HG03159 (cell line): ENCODE measurements at regions not wholly inside any gene's neighbourhood (a gene's known extent, or its start where the extent isn't known, plus 50 kb on each side); places are given as distances from the start of the nearest gene placed in this dataset.
A peak's percentile ranks its signal among the peaks of the same experiment; 100 is the strongest.
"Not testable (repeated sequence)": the region's sequence is repeated elsewhere in the genome, so short reads cannot be mapped to it uniquely, and the experiment has no call there.

Experiments
- ATAC-seq: cut with Tn5 transposase; IDR thresholded peaks from one replicate; pipeline ENCODE4 v1.9.1; 2021; ENCODE audit warnings: mild to moderate bottlenecking, moderate library complexity; ENCODE audit not compliant: unreplicated experiment

GRCh38 chr12:59056966-59057365 is 136.7 kb upstream of the LRIG3 start:
- ATAC-seq, result no peak

DNA sequence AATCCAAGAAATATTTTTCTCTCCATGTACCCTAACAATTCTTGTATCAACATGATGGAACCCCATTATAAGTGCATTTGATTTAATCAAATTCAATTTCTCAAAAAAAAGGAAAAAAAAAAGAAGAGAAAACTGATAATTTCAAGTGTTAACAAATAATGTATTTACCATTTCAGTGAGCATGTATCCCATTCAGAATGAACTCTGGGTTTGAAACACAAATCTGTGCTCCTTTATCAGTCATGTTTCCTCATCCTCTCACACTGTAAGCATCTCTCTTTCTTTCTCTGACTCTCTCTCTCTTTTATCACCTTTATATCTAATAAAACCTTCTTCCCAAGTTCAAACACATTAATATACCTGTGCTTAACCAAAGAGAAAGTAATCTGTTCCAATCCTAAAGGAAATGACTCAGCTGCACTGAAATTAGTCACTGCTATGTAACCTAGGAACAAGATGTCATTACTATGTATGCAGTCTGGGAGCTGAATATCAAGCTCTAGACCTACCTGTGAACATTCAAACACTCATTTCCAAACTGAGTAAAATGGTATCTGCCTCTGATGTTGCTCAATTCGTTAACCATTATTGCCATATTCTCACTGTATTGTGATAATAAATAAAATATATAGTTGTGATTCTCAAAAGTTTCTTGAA is 135.0 kb upstream of the LRIG3 start:
- ATAC-seq, result peak; percentile 86

DNA sequence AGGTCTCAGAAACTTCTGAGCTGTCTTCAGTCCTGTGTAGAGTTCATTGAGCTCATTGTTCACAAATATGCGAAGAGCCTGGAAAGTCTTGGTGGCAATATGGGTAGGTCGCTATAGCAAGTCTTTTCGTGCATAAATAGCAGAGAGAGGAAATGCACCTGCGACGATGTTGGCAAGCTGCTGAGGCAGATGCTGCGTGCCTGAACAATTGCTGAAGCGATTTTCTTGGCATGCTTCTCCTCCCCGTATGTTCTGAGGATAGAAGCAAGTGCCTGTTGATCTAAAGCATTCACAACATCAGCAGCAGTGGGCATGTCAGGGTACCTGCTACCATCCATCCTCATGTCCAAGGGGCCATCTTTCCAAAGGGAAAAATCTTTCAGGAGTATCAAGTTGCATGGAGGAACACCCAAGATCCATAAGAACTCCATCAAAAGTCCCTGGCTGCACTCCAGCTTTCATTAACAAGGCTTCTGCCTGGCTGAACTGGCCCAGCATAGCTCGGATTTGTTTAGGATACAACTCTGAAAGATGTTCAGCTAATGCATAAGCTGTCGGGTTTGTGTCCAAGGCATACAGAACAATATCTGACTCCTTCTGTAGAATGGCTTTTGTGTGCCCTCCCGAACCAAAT is 133.1 kb upstream of the LRIG3 start:
- not testable (repeated sequence) for ATAC-seq

- ATAC-seq, result no peak
Measured at GRCh38 chr12:59046763-59047534, 126.6 kb upstream of the LRIG3 start.

DNA sequence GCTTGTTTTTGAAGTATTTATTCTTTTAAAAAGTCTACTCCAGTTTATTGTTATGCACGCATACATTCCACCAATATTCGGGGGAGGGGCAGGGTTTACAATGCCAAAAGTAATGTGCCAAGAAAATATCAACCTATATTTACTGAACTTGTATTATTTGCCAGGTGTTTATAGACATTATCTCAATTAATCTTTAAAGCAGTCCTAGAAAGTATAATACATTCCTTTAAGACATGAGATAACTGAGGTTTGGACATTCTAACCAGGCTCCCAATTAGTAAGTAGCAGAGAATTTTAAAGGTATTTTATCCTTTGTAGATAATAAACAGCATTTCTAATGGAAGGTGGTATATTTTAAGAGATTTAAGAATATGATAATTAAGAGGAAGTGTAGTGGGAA is 124.5 kb upstream of the LRIG3 start:
- no peak for ATAC-seq

GRCh38 chr12:59041241-59042121 is 121.2 kb upstream of the LRIG3 start:
- ATAC-seq, result no peak

- no peak for ATAC-seq
Measured at GRCh38 chr12:59040656-59041055, 120.4 kb upstream of the LRIG3 start.

DNA sequence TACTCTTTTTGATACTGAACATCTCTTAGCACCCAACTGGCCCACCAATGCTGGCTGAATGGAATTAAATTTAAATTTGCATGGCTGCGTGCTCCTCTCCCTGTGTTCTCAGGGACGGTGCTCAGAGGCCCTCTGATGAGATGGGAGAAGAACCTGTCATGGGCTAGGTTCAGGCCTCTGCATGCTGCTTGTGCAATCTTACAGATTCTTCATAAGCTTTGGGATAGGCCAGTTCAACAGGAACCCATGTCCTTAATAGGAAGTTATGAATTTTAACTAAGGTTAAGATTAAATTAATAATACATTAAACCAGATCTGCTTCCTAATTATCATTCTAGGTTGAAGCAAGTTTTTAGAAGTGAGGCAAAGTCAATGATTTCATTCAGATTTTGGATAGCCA is 119.7 kb upstream of the LRIG3 start:
- ATAC-seq, result no peak

DNA sequence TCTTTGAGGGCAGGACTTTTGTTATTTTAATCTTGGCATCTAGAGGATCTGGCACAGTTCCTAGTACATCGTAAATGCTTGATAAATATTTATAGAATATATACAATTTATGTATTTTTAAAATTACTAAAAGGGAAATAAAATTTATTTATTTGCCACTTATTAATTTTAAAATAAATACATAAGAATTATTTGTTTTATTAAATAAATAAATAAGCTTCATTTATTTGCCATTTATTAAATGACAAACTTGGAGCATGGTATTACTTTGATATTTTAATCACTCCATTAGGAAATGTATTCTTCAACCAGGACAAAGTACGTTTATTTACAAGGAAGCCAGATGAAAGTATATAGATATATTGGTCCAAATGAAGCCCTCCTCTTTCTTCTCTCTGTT is 118.7 kb upstream of the LRIG3 start:
- ATAC-seq, result no peak

DNA sequence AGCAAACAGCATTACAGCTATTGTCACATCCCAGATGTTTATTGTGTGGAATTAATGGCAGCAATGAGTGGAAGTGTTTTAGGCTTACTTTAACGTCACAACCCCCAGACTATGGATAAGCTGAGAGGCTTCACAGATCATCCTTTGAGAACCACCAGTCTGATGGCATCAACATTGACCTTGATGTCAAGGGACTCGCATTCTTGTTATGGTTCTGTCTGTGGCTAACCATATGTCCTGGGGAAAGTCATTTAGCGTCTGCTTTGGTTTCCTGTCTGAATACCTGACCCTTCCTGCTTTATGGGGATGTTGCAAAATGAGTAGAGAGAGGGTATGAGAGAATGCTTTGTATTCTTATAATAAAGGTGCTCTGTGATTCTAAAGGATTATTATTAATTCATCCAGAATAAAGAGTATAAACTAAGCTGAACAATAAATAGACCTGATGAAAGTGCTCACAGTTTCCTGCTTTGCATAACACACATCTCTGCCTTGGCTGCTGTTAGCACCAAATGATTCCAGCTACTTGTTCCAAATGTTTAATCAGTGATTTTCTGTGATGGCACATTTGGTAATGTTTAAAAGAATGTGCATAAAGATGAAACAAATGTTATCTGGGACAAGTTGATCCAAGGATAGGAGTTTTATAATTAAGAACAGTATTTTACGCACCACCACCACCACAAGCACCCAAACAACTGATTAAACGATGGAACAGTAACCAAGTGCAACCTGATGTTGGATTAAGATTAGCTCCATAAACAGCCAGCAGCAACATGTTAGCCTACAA is 116.9 kb upstream of the LRIG3 start:
- no peak for ATAC-seq

- no peak for ATAC-seq
Measured at GRCh38 chr12:59036347-59036746, 116.0 kb upstream of the LRIG3 start.

DNA sequence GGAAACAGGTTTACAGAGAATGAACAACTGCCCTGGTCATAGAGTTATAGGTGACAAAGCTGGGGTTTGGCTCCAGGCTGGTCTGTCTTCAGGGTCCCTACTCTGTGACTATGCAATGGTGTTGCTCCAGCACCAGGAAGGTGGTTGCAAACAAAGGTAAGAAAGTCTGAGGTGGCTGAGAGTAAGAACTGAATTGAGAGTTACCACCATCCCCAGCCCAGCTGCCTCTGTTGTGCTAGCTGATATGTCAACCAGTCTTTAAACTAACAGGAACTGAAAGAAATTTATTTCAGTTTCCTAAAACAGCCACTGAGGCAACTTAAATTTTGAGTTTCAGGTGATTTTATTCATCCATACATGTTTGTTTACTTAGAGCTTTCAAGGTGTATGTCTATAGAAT is 111.0 kb upstream of the LRIG3 start:
- ATAC-seq, result no peak

DNA sequence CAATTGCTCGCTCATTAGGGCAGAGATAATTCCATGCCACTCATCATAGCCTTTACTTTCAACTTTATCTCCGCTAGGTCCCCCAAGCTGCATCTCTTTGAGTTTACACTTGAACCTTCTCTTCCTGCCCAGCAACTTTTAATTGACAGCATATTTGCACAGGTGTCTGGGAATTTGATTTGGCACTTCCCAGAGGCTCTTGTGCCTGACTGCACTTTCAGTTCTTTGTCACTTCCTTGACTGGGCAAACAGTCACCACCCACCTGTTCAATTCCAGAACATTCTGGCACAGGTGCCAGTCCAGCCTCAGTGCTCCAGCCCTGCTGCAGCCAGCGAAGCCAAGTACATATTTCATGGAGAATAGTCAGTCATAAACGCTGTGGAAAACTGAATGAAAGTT is 110.1 kb upstream of the LRIG3 start:
- ATAC-seq, result no peak

DNA sequence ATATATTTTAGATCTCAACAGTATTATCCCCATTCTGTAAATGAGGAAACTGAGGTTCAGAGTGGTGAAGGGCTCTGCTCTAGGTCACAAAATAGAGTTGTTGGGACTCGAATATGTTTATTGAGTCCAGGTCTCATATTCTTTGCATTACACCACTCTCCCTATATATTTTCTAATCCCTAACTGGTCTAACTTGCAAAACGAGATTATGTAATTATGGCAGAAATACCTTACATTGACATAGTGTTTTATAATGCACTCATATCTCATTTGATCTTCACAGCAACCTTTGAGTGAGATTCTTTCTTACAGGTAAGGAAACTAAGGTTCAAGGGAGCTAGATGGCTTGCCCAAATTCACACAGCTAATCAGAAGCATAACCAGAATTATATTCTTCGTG is 106.9 kb upstream of the LRIG3 start:
- ATAC-seq, result no peak

- no peak for ATAC-seq
Measured at GRCh38 chr12:59023861-59024424, 103.6 kb upstream of the LRIG3 start.

DNA sequence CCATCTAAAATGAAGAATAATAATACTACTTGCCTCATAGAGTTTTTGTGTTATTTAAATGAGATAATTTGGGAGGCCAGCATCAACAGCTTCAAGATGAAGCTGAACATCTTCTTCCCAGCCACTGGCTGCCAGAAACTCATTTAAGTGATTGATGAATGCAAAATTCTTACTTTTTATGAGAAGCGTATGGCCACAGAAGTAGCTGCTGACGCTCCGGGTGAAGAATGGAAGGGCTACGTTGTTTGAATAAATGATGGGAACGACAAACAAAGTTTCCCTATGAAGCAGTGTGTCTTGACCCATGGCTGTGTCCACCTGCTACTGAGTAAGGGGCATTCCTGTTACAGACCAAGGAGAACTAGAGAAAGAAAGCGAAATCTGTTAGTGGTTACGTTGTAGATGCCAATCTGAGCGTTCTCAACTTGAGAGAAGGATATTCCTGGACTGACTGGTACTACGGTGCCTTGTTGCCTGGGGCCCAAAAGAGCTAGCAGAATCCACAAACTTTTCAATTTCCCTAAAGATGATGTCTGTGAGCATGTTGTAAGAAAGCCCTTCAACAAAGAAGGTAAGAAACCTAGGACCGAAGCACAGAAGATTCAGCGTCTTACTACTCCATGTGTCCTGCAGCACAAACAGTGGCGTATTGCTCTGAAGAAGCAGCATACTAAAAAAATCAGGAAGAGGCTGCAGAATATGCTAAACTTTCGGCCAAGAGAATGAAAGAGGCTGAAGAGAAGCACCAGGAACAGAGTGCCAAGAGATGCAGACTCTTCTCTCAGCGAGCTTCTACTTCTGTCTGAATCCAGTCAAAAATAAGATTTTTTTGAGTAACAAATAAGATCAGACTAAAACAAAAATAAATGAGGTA is 100.0 kb upstream of the LRIG3 start:
- ATAC-seq, result no peak

- ATAC-seq, result no peak
Measured at GRCh38 chr12:59014885-59015284, 94.6 kb upstream of the LRIG3 start.

GRCh38 chr12:59010941-59011340 is 90.6 kb upstream of the LRIG3 start:
- ATAC-seq, result no peak

DNA sequence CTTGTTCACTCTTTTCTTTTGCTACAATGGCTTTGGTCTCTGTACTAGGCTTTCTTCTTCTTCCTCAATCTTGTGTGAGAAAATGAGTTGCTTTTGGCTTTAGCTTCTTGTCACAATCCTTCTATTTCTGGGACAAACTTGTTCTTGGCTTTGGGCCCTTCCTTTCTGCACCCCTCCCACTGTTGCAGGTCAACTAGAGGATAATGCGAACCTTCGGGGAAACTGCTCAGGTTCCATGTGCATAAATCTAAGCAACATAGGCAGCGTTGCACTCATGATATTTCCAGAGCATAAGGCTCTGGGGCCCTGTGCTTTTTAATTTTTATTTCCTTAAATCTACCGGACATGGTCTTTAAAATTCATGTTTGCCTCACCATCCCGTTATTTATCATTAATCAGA is 89.8 kb upstream of the LRIG3 start:
- ATAC-seq, result no peak
